ENCODE measurements at regions not wholly inside any gene's neighbourhood (a gene's known extent, or its start where the extent isn't known, plus 50 kb on each side); places are given as distances from the start of the nearest gene placed in this dataset.

DNA sequence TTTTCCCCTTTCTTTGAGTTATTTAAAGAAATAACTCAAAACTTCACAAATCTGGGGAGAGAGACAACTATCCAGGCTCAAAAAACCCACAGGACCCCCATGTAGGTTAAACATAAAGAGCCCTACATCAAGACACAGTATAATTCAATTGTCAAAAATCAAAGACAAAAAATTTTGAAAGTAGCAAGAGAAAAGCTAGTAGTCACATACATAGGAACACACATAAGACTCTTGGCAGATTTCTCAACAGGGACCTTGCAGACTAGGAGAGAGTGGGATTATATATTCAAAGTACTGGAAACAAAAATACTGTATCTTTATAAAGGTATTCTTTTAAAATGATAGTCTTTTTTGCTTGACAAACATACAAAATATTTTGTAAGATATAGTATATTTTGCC is 296.9 kb downstream of the OSTF1 start (continued):
- TF ChIP-seq ATF4 (CRISPR knock-in tag; IDR thresholded peaks at IDR 0.05) (no peak), ZNF142 (CRISPR knock-in tag; IDR thresholded peaks at IDR 0.05) (no peak), RBM22 (optimal IDR thresholded peaks at IDR 0.05; ENCODE audit: low read length) (no peak), GPN1 (CRISPR knock-in tag; IDR thresholded peaks at IDR 0.05; ENCODE audit: borderline replicate concordance) (no peak)
- TF ChIP-seq, protein P1, sequence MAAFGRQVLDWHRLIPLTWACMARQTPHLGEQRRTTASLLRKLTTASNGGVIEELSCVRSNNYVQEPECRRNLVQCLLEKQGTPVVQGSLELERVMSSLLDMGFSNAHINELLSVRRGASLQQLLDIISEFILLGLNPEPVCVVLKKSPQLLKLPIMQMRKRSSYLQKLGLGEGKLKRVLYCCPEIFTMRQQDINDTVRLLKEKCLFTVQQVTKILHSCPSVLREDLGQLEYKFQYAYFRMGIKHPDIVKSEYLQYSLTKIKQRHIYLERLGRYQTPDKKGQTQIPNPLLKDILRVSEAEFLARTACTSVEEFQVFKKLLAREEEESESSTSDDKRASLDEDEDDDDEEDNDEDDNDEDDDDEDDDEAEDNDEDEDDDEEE (CRISPR knock-in tag; IDR thresholded peaks at IDR 0.05) = no peak

- no TSS peak for BruUV-seq (replicated peaks)
- in situ Hi-C loops (cut with HindIII; ENCODE audit: extremely low pct_ligation_motif_present, low pct_unique_long_range_greater_than_20kb) = no loop called here
- Histone ChIP-seq H3K27ac (ENCODE audit: extremely low read length, insufficient read depth, low read length) (no peak overlapping the region), H4K20me1 (ENCODE audit: insufficient read depth, low read length) (no peaks in the 10 kb centered on the region), H3K27me3 (ENCODE audit: control insufficient read depth in 1 of 2, insufficient read depth in 2 of 2, low read length in 2 of 2) (no peaks in the 10 kb centered on the region), H3K9me3 (ENCODE audit: low read length) (peaks cover 12% of the 10 kb centered on the region; the same call in 1 of the 2 replicates), H3K9ac (ENCODE audit: insufficient read depth, low read depth, low read length) (no peak overlapping the region), H3K4me2 (ENCODE audit: low read depth, low read length) (no peak overlapping the region), H3K4me3 (replicated peaks in 1 of 3; ENCODE audit: insufficient read depth in 1 of 3, low read depth in 2 of 3, low read length in 3 of 3) (no peak overlapping the region), H3K36me3 (replicated peaks in 1 of 2; ENCODE audit: control insufficient read depth in 1 of 2, insufficient read depth in 2 of 2, low read length in 2 of 2) (no peaks in the 10 kb centered on the region), H2AFZ (ENCODE audit: low read length) (no peak overlapping the region), H3K4me1 (ENCODE audit: insufficient read depth, low read length) (no peaks in the 10 kb centered on the region), H3K79me2 (ENCODE audit: insufficient read depth, low read length) (no peaks in the 10 kb centered on the region)
- intact Hi-C loops (cut with micrococcal nuclease; ENCODE audit: unreplicated experiment) = no loop called here
- 25% methylated on average over 2 of the region's 2 CpGs for WGBS (ENCODE audit: low lambda C conversion rate)
- ATAC-seq (no peak), FAIRE-seq (no peak), DNase-seq (ENCODE audit: low spot score) (no peak)
- ChIA-PET POLR2A (no interaction called here), CTCF (ENCODE audit: low intra/inter-chr PET ratio, low total read pairs) (no interaction called here)
- no peak for TF ChIP-seq KDM1A (CRISPR knock-in tag; IDR thresholded peaks at IDR 0.05)
- TF ChIP-seq ZNF225 (CRISPR knock-in tag; IDR thresholded peaks at IDR 0.05) = no peak
- TF ChIP-seq, protein P2, sequence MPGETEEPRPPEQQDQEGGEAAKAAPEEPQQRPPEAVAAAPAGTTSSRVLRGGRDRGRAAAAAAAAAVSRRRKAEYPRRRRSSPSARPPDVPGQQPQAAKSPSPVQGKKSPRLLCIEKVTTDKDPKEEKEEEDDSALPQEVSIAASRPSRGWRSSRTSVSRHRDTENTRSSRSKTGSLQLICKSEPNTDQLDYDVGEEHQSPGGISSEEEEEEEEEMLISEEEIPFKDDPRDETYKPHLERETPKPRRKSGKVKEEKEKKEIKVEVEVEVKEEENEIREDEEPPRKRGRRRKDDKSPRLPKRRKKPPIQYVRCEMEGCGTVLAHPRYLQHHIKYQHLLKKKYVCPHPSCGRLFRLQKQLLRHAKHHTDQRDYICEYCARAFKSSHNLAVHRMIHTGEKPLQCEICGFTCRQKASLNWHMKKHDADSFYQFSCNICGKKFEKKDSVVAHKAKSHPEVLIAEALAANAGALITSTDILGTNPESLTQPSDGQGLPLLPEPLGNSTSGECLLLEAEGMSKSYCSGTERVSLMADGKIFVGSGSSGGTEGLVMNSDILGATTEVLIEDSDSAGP (CRISPR knock-in tag; IDR thresholded peaks at IDR 0.05; ENCODE audit: borderline replicate concordance) = no peak
- no peak for TF ChIP-seq SRSF1 (optimal IDR thresholded peaks at IDR 0.05; ENCODE audit: low read depth, low read length)
- TF ChIP-seq NFIB (CRISPR knock-in tag; IDR thresholded peaks at IDR 0.05; ENCODE audit: borderline replicate concordance) = no peak
- no peak for TF ChIP-seq LCORL (IDR thresholded peaks at IDR 0.05)
- no peak for TF ChIP-seq LCORL (CRISPR knock-in tag; IDR thresholded peaks at IDR 0.05)
- no peak for TF ChIP-seq ZNF784 (CRISPR knock-in tag; IDR thresholded peaks at IDR 0.05; ENCODE audit: borderline replicate concordance)
- TF ChIP-seq ZNF343 (CRISPR knock-in tag; IDR thresholded peaks at IDR 0.05) = no peak
These were observed 300.8 kb downstream of the OSTF1 start for GRCh38 chr9:75389101-75389500.
